Parathyroid adenoma (tissue), 2 donors: ENCODE measurements at regions not wholly inside any gene's neighbourhood (a gene's known extent, or its start where the extent isn't known, plus 50 kb on each side); places are given as distances from the start of the nearest gene placed in this dataset.
"Not testable (repeated sequence)": the region's sequence is repeated elsewhere in the genome, so short reads cannot be mapped to it uniquely, and the experiment has no call there.

Experiments used
- H2AFZ ChIP-seq: fragments of 300-600 bp; sonication (generic); one replicate; pipeline ENCODE4 v1.7.0; 2017; ENCODE audit warnings: antibody characterized with exemption, mild to moderate bottlenecking
- H3K27ac ChIP-seq: fragments of 300-600 bp; sonication (generic); one replicate; pipeline ENCODE4 v1.7.0; 2017
- H3K27me3 ChIP-seq: fragments of 300-600 bp; sonication (generic); one replicate; pipeline ENCODE4 v1.7.0; 2017; ENCODE audit warnings: low read length; ENCODE audit not compliant: control insufficient read depth, insufficient read depth
- H3K36me3 ChIP-seq: fragments of 300-600 bp; sonication (generic); one replicate; pipeline ENCODE4 v1.7.0; 2017; ENCODE audit warnings: low read length; ENCODE audit not compliant: control insufficient read depth, insufficient read depth
- H3K4me1 ChIP-seq: fragments of 300-600 bp; sonication (generic); one replicate; pipeline ENCODE4 v1.7.0; 2017; ENCODE audit warnings: control low read depth
- H3K4me2 ChIP-seq: fragments of 300-600 bp; sonication (generic); one replicate; pipeline ENCODE4 v1.7.0; 2017; ENCODE audit warnings: low read length
- H3K4me3 ChIP-seq: fragments of 300-600 bp; sonication (generic); one replicate; pipeline ENCODE4 v1.7.0; 2017; ENCODE audit warnings: low read depth, low read length
- H3K79me2 ChIP-seq: fragments of 300-600 bp; sonication (generic); one replicate; pipeline ENCODE4 v1.7.0; 2017; ENCODE audit warnings: control low read depth
- H3K9ac ChIP-seq: fragments of 300-600 bp; sonication (generic); one replicate; pipeline ENCODE4 v1.7.0; 2017; ENCODE audit warnings: mild to moderate bottlenecking
- H3K9me3 ChIP-seq: fragments of 300-600 bp; sonication (generic); one replicate; pipeline ENCODE4 v1.7.0; 2017; ENCODE audit warnings: low read length; ENCODE audit not compliant: control insufficient read depth
- CTCF ChIP-seq: fragments of 300-600 bp; sonication (generic); IDR thresholded peaks from one replicate; pipeline ENCODE4 v1.7.0; 2017; ENCODE audit warnings: antibody characterized with exemption, mild to moderate bottlenecking
- donor health status: primary hyperparathyroidism.

GRCh38 chr10:125592897-125593296 lies 90.1 kb downstream of the TEX36 start:
- Histone ChIP-seq H3K27ac (no peak overlapping the region), H3K4me3 (no peak overlapping the region), H3K79me2 (no peaks in the 10 kb centered on the region), H3K4me1 (no peaks in the 10 kb centered on the region), H2AFZ (no peak overlapping the region), H3K36me3 (no peaks in the 10 kb centered on the region), H3K4me2 (no peak overlapping the region), H3K9me3 (no peaks in the 10 kb centered on the region), H3K9ac (no peak overlapping the region), H3K27me3 (no peaks in the 10 kb centered on the region)
- TF ChIP-seq CTCF = no peak

GRCh38 chr10:125591886-125592285 lies 91.1 kb downstream of the TEX36 start:
- no peak overlapping the region for H3K27ac ChIP-seq

GRCh38 chr10:125588738-125589137 lies 94.2 kb downstream of the TEX36 start:
- not testable (repeated sequence) for H3K27ac ChIP-seq, H3K9me3 ChIP-seq, H3K4me3 ChIP-seq, H2AFZ ChIP-seq, H3K36me3 ChIP-seq, H3K27me3 ChIP-seq, H3K4me2 ChIP-seq, H3K4me1 ChIP-seq, H3K9ac ChIP-seq, H3K79me2 ChIP-seq

More at GRCh38 chr10:125591886-125592285, 91.1 kb downstream of the TEX36 start:
- no peaks in the 10 kb centered on the region for H3K4me1 ChIP-seq
- no peak overlapping the region for H3K9ac ChIP-seq
- no peak overlapping the region for H3K4me3 ChIP-seq
- no peaks in the 10 kb centered on the region for H3K9me3 ChIP-seq
- TF ChIP-seq CTCF = no peak
- H3K4me2 ChIP-seq = no peak overlapping the region
- no peak overlapping the region for H2AFZ ChIP-seq
- no peaks in the 10 kb centered on the region for H3K27me3 ChIP-seq
- H3K79me2 ChIP-seq = no peaks in the 10 kb centered on the region
- no peaks in the 10 kb centered on the region for H3K36me3 ChIP-seq

GRCh38 chr10:125584954-125585353 lies 98.0 kb downstream of the TEX36 start:
- Histone ChIP-seq H3K27me3 (no peaks in the 10 kb centered on the region), H3K9ac (no peak overlapping the region), H3K79me2 (no peaks in the 10 kb centered on the region), H3K36me3 (no peaks in the 10 kb centered on the region), H3K9me3 (no peaks in the 10 kb centered on the region), H3K4me2 (no peak overlapping the region), H3K27ac (no peak overlapping the region), H2AFZ (no peak overlapping the region), H3K4me1 (no peaks in the 10 kb centered on the region), H3K4me3 (no peak overlapping the region)
- TF ChIP-seq CTCF = no peak

GRCh38 chr10:125578658-125579315 lies 104.2 kb downstream of the TEX36 start:
- no peaks in the 10 kb centered on the region for H3K9me3 ChIP-seq
- no peak for TF ChIP-seq CTCF
- no peak overlapping the region for H3K4me3 ChIP-seq
- H3K4me1 ChIP-seq = no peaks in the 10 kb centered on the region
- no peak overlapping the region for H3K27ac ChIP-seq
- H3K4me2 ChIP-seq = no peak overlapping the region
- no peak overlapping the region for H3K9ac ChIP-seq
- no peaks in the 10 kb centered on the region for H3K36me3 ChIP-seq
- no peaks in the 10 kb centered on the region for H3K27me3 ChIP-seq
- no peak overlapping the region for H2AFZ ChIP-seq
- H3K79me2 ChIP-seq = no peaks in the 10 kb centered on the region
